Duodenal mucosa (tissue), 2 donors: ENCODE measurements at regions not wholly inside any gene's neighbourhood (a gene's known extent, or its start where the extent isn't known, plus 50 kb on each side); places are given as distances from the start of the nearest gene placed in this dataset.

Experiments
- H3K27ac ChIP-seq: one replicate; pipeline ENCODE4 v1.7.0; 2013; ENCODE audit warnings: low read depth, low read length
- H3K27me3 ChIP-seq, 2 donors: one replicate each; pipeline ENCODE4 v1.7.0; 2013; ENCODE audit warnings: low read length in 2 of 2, control low read depth in 1 of 2; ENCODE audit not compliant: insufficient read depth in 2 of 2, control insufficient read depth in 1 of 2
- H3K36me3 ChIP-seq, 2 donors: one replicate each; pipeline ENCODE4 v1.7.0; 2013; ENCODE audit warnings: low read length in 2 of 2, control low read depth in 1 of 2; ENCODE audit not compliant: insufficient read depth in 2 of 2, control insufficient read depth in 1 of 2
- H3K4me1 ChIP-seq, 2 donors: one replicate each; pipeline ENCODE4 v1.7.0; 2013; ENCODE audit warnings: low read length in 2 of 2, control low read depth in 1 of 2; ENCODE audit not compliant: insufficient read depth in 2 of 2, control insufficient read depth in 1 of 2
- H3K4me3 ChIP-seq, 2 donors: one replicate each; pipeline ENCODE4 v1.7.0; 2013; ENCODE audit warnings: low read length in 2 of 2, low read depth in 1 of 2
- H3K9ac ChIP-seq, 2 donors: one replicate each; pipeline ENCODE4 v1.7.0; 2013; ENCODE audit warnings: low read length in 2 of 2, low read depth in 1 of 2
- H3K9me3 ChIP-seq, 2 donors: one replicate each; pipeline ENCODE4 v1.7.0; 2013; ENCODE audit warnings: low read length in 2 of 2, control low read depth in 1 of 2; ENCODE audit not compliant: control insufficient read depth in 1 of 2

DNA sequence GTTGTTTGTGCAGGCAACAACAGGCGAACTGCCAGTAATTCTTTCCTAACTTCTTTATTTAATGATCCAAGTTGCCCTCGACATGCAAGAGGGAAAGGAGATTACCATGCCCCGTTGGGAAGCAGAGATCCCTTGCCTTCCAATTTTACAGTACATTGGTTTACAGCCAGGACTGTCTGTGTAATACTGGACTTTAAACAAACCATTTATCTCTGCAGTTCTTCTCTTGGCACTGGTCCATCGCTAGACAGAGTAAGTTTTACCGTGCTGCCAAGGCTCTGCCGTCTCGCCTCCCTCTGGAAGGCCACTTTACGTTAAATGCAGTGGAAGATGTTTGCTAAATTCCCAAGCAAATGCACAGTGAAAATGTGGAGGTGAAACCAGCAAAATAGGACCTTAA, 660.3 kb upstream of the PRKX start:
- no peaks in the 10 kb centered on the region for H3K4me1 ChIP-seq
- H3K36me3 ChIP-seq, result no peaks in the 10 kb centered on the region
- H3K9me3 ChIP-seq, result peaks cover 0 to under 1% of the 10 kb centered on the region in 2 donors

DNA sequence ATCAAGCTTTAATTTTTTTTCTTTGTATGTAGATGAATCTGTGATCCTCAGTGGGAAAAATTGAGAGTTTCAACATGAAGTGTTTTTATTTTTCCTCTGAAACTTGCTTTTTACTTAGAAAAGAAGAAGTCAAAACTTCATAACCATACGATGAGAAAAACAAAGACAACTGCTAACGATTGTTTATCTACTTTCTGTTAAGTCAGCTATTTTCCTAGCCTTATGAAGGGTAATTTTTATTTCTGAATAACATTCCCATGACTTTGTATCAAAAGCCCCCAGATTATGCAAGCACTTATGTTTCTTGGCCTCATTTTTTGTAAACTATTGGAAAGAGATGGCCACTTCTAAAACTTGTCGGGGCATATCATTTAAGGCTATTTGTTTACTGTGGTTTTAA, 645.1 kb upstream of the PRKX start:
- Histone ChIP-seq H3K4me1 (no peaks in the 10 kb centered on the region), H3K36me3 (no peaks in the 10 kb centered on the region), H3K4me3 (no peak overlapping the region), H3K27ac (no peak overlapping the region), H3K27me3 (no peaks in the 10 kb centered on the region), H3K9me3 (no peaks in the 10 kb centered on the region), H3K9ac (no peak overlapping the region)

More for the DNA sequence above, 660.3 kb upstream of the PRKX start:
- no peak overlapping the region for H3K27ac ChIP-seq
- no peak overlapping the region for H3K9ac ChIP-seq
- no peaks in the 10 kb centered on the region for H3K27me3 ChIP-seq
- no peak overlapping the region for H3K4me3 ChIP-seq

DNA sequence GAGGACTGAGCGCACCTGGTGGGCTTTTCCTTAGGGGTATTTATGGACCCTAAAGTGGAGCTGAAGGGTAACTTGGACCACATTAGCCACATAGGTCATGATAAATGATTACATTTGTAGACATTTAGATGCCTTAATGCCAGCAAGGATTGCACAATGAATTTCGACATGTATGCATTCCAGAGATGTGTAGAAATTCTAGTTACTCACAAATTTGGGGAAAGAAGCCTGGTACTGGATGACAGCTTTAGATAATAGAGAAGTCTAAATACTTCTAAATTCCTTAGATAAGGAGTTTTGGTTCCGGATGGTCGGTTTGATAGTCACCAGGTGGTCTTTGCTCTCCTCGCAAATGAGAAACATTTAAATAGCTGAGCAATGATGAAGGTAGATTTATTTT, 609.5 kb upstream of the PRKX start:
- H3K9ac ChIP-seq, result no peak overlapping the region
- H3K27me3 ChIP-seq, result no peaks in the 10 kb centered on the region
- peaks cover 0 to 4% of the 10 kb centered on the region in 2 donors for H3K9me3 ChIP-seq
- H3K27ac ChIP-seq, result no peak overlapping the region
- H3K36me3 ChIP-seq, result no peaks in the 10 kb centered on the region
- no peak overlapping the region for H3K4me3 ChIP-seq
- H3K4me1 ChIP-seq, result no peaks in the 10 kb centered on the region

DNA sequence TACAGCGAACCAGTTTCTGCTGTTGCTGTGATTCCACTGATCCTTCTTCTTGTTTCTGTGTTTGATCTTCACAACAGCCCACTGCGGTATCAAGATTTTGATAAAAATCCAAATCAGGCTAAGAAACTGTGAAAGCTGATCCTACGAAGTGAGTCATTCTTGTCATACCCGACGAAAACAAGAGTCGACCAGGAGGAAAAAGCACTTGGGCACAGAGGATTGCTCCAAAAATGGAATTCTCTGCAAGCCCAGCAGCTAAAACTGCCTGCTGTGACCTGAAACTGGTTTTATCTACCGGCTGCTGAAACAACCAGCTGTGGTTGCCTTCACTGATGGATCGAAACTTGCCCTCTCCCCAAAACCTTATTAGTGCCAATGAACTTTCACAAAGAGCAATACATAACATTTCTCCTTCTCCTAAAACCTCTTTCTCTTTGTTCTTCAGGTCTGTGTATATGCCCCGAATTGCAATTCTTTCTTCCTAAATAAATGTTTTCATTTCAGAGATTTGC, 607.0 kb upstream of the PRKX start:
- Histone ChIP-seq H3K9me3 (peaks cover 0 to 4% of the 10 kb centered on the region in 2 donors), H3K27me3 (no peaks in the 10 kb centered on the region), H3K4me1 (no peaks in the 10 kb centered on the region), H3K4me3 (no peak overlapping the region), H3K9ac (no peak overlapping the region), H3K36me3 (no peaks in the 10 kb centered on the region), H3K27ac (no peak overlapping the region)

DNA sequence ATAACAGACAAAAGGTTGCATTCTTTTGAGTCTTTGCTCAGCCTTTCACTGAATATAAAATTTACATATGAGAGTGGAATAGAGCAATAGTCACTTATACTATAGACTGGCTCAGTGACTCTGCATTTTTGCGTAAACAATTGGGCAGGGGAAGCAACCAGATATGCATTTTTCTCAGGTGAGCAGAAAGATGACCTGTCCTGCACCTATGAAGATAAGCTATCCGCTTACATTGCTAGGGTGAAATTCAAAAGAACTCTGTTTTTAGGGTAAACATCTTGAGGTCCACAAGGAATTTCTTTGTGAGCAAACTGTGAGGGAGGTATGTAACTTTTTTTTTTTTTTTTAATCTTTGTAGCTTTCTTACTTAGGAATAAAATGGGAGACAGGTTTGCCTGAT, 602.4 kb upstream of the PRKX start:
- H3K27me3 ChIP-seq, result no peaks in the 10 kb centered on the region
- H3K4me1 ChIP-seq, result no peaks in the 10 kb centered on the region
- H3K4me3 ChIP-seq, result no peak overlapping the region
- no peaks in the 10 kb centered on the region for H3K36me3 ChIP-seq
- no peak overlapping the region for H3K9ac ChIP-seq
- H3K27ac ChIP-seq, result no peak overlapping the region
- peaks cover 0 to 4% of the 10 kb centered on the region in 2 donors for H3K9me3 ChIP-seq

DNA sequence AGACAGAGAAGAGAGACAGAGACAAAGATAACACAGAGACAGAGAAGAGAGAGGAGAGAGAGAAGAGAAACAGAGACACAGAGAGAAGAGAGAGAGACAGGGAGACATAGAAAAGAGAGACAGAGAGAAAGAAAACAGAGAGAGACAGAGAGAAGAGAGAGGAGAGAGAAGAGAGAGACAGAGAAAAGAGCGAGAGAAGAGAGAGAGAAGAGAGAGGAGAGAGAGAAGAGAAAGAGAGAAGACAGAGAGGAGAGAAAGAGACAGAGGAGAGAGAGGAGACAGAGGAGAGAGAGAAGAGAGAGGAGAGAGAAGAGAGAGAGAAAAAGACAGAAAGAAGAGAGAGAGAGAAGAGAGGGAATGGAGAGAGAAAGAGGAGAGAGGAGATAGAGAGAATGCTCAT, 601.1 kb upstream of the PRKX start:
- Histone ChIP-seq H3K4me3 (no peak overlapping the region), H3K9me3 (no peaks in the 10 kb centered on the region), H3K36me3 (no peaks in the 10 kb centered on the region)

DNA sequence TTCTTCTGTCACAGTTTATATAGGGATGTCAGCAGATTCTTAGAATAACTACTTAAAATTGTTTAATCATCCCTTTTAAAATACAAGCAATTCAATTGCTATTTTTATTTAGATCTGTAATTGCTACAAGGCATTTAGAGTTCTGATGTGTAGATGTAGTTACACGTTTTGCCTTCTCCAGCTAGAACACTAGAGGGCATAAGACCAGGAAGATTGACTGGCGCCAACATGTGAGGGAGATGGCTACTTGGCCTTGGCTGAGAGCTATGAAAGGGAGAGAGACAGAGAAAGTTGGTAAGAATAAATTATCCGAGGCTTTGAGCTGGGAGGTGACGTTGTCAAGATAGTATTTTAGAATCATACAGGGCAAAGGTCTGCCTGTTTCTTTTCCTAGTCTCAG, 563.7 kb upstream of the PRKX start:
- H3K4me1 ChIP-seq, result no peaks in the 10 kb centered on the region
- H3K36me3 ChIP-seq, result no peaks in the 10 kb centered on the region
- H3K4me3 ChIP-seq, result no peak overlapping the region
- H3K27ac ChIP-seq, result no peak overlapping the region
- H3K9ac ChIP-seq, result no peak overlapping the region
- no peaks in the 10 kb centered on the region for H3K9me3 ChIP-seq
- no peaks in the 10 kb centered on the region for H3K27me3 ChIP-seq

More for the DNA sequence above, 601.1 kb upstream of the PRKX start:
- Histone ChIP-seq H3K27me3 (no peaks in the 10 kb centered on the region), H3K9ac (no peak overlapping the region), H3K4me1 (no peaks in the 10 kb centered on the region), H3K27ac (no peak overlapping the region)

DNA sequence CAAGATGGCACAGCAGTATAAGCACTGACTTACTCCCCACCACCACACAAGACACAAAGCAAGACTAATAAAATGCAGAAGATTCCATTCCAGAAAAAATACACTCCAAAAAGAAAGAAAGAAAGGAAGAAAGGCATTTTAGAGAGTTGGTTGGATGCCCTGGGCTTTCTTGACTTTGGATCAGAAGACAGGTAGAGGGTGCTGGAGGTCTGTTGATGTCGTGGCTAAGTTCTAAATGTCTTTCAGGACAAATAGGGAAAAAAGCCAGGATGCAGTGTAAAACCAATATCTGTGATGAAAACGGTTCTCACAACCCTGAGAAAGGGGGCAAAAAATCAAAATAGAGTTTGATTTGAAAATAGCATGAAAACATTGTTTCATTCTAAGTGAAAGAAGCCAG, 555.2 kb upstream of the PRKX start:
- Histone ChIP-seq H3K9ac (no peak overlapping the region), H3K9me3 (no peaks in the 10 kb centered on the region), H3K4me1 (no peaks in the 10 kb centered on the region), H3K36me3 (no peaks in the 10 kb centered on the region), H3K27ac (no peak overlapping the region), H3K27me3 (no peaks in the 10 kb centered on the region), H3K4me3 (no peak overlapping the region)

DNA sequence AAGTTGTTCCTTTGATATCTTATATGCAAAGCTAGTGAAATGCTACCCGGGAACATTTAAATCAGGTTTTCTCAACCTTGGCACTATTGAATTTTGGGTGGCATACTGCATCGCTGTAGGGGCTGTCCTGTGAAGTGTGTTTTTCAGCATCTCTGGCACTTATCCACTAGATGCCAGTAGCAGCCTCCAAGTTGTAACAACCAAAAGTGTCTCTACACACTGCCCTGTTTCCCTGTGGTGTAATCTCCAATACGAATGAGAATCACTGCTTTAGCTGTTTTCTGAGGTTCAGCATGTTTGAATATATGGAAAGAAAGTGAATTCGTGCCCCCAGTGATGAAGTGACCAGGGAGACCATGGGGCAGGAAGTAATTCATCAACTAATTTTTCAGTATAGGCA, 551.6 kb upstream of the PRKX start:
- Histone ChIP-seq H3K9ac (no peak overlapping the region), H3K27me3 (no peaks in the 10 kb centered on the region), H3K9me3 (no peaks in the 10 kb centered on the region), H3K4me3 (no peak overlapping the region), H3K4me1 (no peaks in the 10 kb centered on the region), H3K36me3 (no peaks in the 10 kb centered on the region), H3K27ac (no peak overlapping the region)

DNA sequence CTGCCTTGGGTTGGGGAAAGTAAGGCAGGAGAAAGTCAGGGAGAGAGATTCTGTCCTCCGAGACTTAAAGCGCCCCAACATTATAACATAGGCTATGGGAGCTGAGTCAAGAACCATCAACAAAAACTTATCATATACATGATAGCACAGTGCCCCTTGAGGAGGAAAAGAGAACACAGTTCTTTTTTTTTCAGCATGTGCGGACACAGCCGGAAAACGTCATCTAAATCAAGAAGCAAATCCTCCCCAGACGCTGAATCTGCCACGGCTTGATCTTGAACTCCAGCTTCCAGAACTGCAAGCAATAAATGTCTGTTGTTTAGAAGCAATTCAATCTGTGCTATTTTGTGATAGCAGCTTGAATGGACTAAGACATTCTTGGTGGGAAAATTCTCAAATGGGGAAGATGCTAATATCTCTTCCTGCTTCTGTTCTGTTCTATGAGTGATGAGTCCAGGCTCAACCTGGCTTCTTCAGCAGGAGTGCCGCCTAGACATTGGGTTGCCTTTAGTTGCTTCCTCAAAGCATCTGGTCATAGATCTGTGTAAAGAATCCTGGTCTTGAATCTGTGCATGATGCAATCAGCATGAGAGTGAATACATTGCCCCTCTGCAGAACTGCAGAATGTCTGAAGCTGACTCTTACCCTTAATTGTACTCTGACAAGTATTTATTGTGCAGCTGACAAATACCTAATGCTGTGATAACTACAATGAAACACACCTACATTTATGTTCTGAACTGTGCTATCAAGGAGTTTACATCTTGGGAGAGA, 549.8 kb upstream of the PRKX start:
- Histone ChIP-seq H3K27me3 (no peaks in the 10 kb centered on the region), H3K9me3 (no peaks in the 10 kb centered on the region), H3K36me3 (no peaks in the 10 kb centered on the region), H3K9ac (no peak overlapping the region), H3K4me1 (no peaks in the 10 kb centered on the region), H3K27ac (no peak overlapping the region), H3K4me3 (no peak overlapping the region)
